Liver (tissue), 8 donors: ENCODE measurements at regions not wholly inside any gene's neighbourhood (a gene's known extent, or its start where the extent isn't known, plus 50 kb on each side); places are given as distances from the start of the nearest gene placed in this dataset.

ENCODE experiments used
- DNase-seq: peaks from one replicate; pipeline ENCODE4 v3.0.0-alpha.2; 2017; ENCODE audit warnings: low spot score
- H3K27ac ChIP-seq, 2 donors: one replicate each; pipeline ENCODE4 v1.7.0; 2013; ENCODE audit warnings: inconsistent platforms in 2 of 2, low read length in 2 of 2, control low read depth in 1 of 2, low read depth in 1 of 2, mild to moderate bottlenecking in 1 of 2
- H3K27me3 ChIP-seq, 4 donors: one replicate each; pipeline versions ENCODE4 v1.6.1 to v1.7.0; 2013; ENCODE audit warnings: low read length in 3 of 4, inconsistent platforms in 1 of 4, mild to moderate bottlenecking in 1 of 4, moderate library complexity in 1 of 4; ENCODE audit not compliant: control insufficient read depth in 4 of 4, insufficient read depth in 4 of 4
- H3K36me3 ChIP-seq, 4 donors: one replicate each; pipeline versions ENCODE4 v1.6.1 to v1.7.0; 2013; ENCODE audit warnings: low read length in 3 of 4, mild to moderate bottlenecking in 3 of 4, low read depth in 1 of 4, moderate library complexity in 1 of 4; ENCODE audit not compliant: control insufficient read depth in 4 of 4, insufficient read depth in 3 of 4
- H3K4me1 ChIP-seq, 4 donors: one replicate each; pipeline versions ENCODE4 v1.6.1 to v1.7.0; 2013; ENCODE audit warnings: low read length in 3 of 4, mild to moderate bottlenecking in 3 of 4, moderate library complexity in 1 of 4; ENCODE audit not compliant: control insufficient read depth in 4 of 4, insufficient read depth in 4 of 4
- H3K4me3 ChIP-seq, 3 donors: one replicate each; pipeline versions ENCODE4 v1.6.1 to v1.7.0; 2013; ENCODE audit warnings: low read length in 3 of 3, control low read depth in 1 of 3, low read depth in 1 of 3, mild to moderate bottlenecking in 1 of 3
- H3K9ac ChIP-seq, 2 donors: one replicate each; pipeline ENCODE4 v1.7.0; 2013; ENCODE audit warnings: low read length in 2 of 2, mild to moderate bottlenecking in 2 of 2, moderate library complexity in 2 of 2, control low read depth in 1 of 2, low read depth in 1 of 2
- H3K9me3 ChIP-seq, 4 donors: one replicate each; pipeline versions ENCODE4 v1.6.1 to v1.7.0; 2013; ENCODE audit warnings: low read length in 3 of 4; ENCODE audit not compliant: control insufficient read depth in 4 of 4
- EGR1 ChIP-seq, 2 donors: IDR thresholded peaks; 2 replicates each; pipeline ENCODE4 v1.6.1; 2016 to 2018; ENCODE audit warnings: antibody characterized with exemption in 2 of 2, low read depth in 2 of 2
- FOXA1 ChIP-seq: IDR thresholded peaks from 2 replicates; pipeline ENCODE4 v1.6.1; 2016; ENCODE audit warnings: antibody characterized with exemption
- FOXA2 ChIP-seq: IDR thresholded peaks from 2 replicates; pipeline ENCODE4 v1.6.1; 2016; ENCODE audit warnings: antibody characterized with exemption
- GABPA ChIP-seq, 2 donors: IDR thresholded peaks in 1 of 2; conservative IDR thresholded peaks in 1 of 2; 2 replicates each; pipeline ENCODE4 v1.6.1; 2016; ENCODE audit warnings: antibody characterized with exemption in 2 of 2, mild to moderate bottlenecking in 1 of 2, moderate library complexity in 1 of 2
- HNF4A ChIP-seq, 2 donors: conservative IDR thresholded peaks; 2 replicates each; pipeline ENCODE4 v1.6.1; 2016; ENCODE audit warnings: antibody characterized with exemption in 2 of 2, mild to moderate bottlenecking in 2 of 2
- HNF4G ChIP-seq: IDR thresholded peaks from 2 replicates; pipeline ENCODE4 v1.6.1; 2016; ENCODE audit warnings: antibody characterized with exemption
- JUND ChIP-seq, 2 donors: IDR thresholded peaks; 2 replicates each; pipeline ENCODE4 v1.6.1; 2016; ENCODE audit warnings: antibody characterized with exemption in 2 of 2
- NR2F2 ChIP-seq: IDR thresholded peaks from 2 replicates; pipeline ENCODE4 v1.6.1; 2016; ENCODE audit warnings: antibody characterized with exemption
- RAD21 ChIP-seq, 2 donors: IDR thresholded peaks; 2 replicates each; pipeline ENCODE4 v1.6.1; 2016; ENCODE audit warnings: antibody characterized with exemption in 2 of 2, mild to moderate bottlenecking in 2 of 2
- RXRA ChIP-seq, 2 donors: IDR thresholded peaks; 2 replicates each; pipeline ENCODE4 v1.6.1; 2017 to 2018; ENCODE audit warnings: antibody characterized with exemption in 2 of 2, mild to moderate bottlenecking in 1 of 2
- SP1 ChIP-seq: IDR thresholded peaks from 2 replicates; pipeline ENCODE4 v1.6.1; 2018; ENCODE audit warnings: antibody characterized with exemption, mild to moderate bottlenecking
- TAF1 ChIP-seq: conservative IDR thresholded peaks from 2 replicates; pipeline ENCODE4 v1.6.1; 2016; ENCODE audit warnings: antibody characterized with exemption, mild to moderate bottlenecking
- YY1 ChIP-seq: IDR thresholded peaks from 2 replicates; pipeline ENCODE4 v1.6.1; 2016; ENCODE audit warnings: antibody characterized with exemption, mild to moderate bottlenecking
- WGBS: extraction: QIAGEN DNeasy Blood & Tissue Kit; methylation state at CpG from one replicate; pipeline ENCODE4 v1.1.7; 2013; 5-methylcytosine and 5-hydroxymethylcytosine counted together
- TF ChIP-seq, protein P1 (sequence below): IDR thresholded peaks from 2 replicates; pipeline ENCODE4 v1.6.1; 2016; ENCODE audit warnings: antibody characterized with exemption
- TF ChIP-seq, protein P2 (sequence below): IDR thresholded peaks from 2 replicates; pipeline ENCODE4 v1.6.1; 2016; ENCODE audit warnings: antibody characterized with exemption, mild to moderate bottlenecking
- TF ChIP-seq, protein P3 (sequence below): IDR thresholded peaks from 2 replicates; pipeline ENCODE4 v1.6.1; 2016; ENCODE audit warnings: antibody characterized with exemption
- TF ChIP-seq, protein P4 (sequence below): fragments of 150-350 bp; IDR thresholded peaks from 2 replicates; pipeline ENCODE4 v1.5.1; 2017; ENCODE audit warnings: improper control_type of control experiment, low read depth, low read length; ENCODE audit not compliant: missing input control
- TF ChIP-seq, protein P5 (sequence below): IDR thresholded peaks from 2 replicates; pipeline ENCODE4 v1.6.1; 2016; ENCODE audit warnings: antibody characterized with exemption
- donor health status: healthy.
- donor health status: healthy.
- donor health status: healthy.
- donor health status: healthy.
- donor health status: healthy.

DNA sequence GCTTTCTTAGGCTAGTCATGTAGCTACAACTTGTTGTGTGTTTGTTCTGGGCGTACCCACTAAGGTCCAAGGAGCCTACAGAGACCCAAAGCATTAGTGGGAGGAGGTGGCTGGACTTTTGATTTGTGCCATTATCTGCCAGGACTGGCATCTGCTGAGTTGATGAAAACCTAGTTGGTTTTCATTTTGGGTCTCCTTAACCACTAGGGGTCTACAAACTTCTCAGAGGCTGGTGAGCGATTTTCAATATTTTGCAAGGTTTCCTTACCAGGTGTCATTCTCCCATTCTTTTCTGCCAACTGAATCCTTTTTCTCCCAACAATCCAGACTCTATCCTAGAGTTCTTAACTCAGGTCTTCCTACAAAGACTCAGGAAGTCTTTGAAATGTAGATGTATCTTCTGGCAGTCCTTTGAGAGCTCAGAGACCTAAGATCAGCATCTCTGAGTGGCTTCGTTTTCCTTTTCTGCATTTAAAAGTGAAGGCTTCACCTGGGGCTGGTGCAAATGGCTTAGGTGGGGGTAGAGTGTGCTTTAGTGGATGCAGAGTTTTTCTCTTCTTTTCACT is 150.0 kb upstream of the RMST start:
- no peak overlapping the region for H3K27ac ChIP-seq
- no peaks in the 10 kb centered on the region for H3K9me3 ChIP-seq
- TF ChIP-seq NR2F2 (no peak), RXRA (IDR thresholded peaks at IDR 0.05) (no peak), HNF4A (conservative IDR thresholded peaks at IDR 0.05) (no peak), FOXA2 (no peak), GABPA (IDR thresholded peaks at IDR 0.05 in 1 of 2, conservative IDR thresholded peaks at IDR 0.05 in 1 of 2) (no peak), HNF4G (no peak), TAF1 (no peak), SP1 (no peak), JUND (IDR thresholded peaks at IDR 0.05) (no peak), EGR1 (IDR thresholded peaks at IDR 0.05; ENCODE audit: low read depth in 2 of 2) (no peak), RAD21 (IDR thresholded peaks at IDR 0.05) (no peak), FOXA1 (no peak), YY1 (no peak)
- TF ChIP-seq, protein P1, sequence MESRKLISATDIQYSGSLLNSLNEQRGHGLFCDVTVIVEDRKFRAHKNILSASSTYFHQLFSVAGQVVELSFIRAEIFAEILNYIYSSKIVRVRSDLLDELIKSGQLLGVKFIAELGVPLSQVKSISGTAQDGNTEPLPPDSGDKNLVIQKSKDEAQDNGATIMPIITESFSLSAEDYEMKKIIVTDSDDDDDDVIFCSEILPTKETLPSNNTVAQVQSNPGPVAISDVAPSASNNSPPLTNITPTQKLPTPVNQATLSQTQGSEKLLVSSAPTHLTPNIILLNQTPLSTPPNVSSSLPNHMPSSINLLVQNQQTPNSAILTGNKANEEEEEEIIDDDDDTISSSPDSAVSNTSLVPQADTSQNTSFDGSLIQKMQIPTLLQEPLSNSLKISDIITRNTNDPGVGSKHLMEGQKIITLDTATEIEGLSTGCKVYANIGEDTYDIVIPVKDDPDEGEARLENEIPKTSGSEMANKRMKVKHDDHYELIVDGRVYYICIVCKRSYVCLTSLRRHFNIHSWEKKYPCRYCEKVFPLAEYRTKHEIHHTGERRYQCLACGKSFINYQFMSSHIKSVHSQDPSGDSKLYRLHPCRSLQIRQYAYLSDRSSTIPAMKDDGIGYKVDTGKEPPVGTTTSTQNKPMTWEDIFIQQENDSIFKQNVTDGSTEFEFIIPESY: no peak
- TF ChIP-seq, protein P2, sequence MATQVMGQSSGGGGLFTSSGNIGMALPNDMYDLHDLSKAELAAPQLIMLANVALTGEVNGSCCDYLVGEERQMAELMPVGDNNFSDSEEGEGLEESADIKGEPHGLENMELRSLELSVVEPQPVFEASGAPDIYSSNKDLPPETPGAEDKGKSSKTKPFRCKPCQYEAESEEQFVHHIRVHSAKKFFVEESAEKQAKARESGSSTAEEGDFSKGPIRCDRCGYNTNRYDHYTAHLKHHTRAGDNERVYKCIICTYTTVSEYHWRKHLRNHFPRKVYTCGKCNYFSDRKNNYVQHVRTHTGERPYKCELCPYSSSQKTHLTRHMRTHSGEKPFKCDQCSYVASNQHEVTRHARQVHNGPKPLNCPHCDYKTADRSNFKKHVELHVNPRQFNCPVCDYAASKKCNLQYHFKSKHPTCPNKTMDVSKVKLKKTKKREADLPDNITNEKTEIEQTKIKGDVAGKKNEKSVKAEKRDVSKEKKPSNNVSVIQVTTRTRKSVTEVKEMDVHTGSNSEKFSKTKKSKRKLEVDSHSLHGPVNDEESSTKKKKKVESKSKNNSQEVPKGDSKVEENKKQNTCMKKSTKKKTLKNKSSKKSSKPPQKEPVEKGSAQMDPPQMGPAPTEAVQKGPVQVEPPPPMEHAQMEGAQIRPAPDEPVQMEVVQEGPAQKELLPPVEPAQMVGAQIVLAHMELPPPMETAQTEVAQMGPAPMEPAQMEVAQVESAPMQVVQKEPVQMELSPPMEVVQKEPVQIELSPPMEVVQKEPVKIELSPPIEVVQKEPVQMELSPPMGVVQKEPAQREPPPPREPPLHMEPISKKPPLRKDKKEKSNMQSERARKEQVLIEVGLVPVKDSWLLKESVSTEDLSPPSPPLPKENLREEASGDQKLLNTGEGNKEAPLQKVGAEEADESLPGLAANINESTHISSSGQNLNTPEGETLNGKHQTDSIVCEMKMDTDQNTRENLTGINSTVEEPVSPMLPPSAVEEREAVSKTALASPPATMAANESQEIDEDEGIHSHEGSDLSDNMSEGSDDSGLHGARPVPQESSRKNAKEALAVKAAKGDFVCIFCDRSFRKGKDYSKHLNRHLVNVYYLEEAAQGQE: no peak
- TF ChIP-seq, protein P3, sequence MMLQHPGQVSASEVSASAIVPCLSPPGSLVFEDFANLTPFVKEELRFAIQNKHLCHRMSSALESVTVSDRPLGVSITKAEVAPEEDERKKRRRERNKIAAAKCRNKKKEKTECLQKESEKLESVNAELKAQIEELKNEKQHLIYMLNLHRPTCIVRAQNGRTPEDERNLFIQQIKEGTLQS: no peak
- TF ChIP-seq, protein P4, sequence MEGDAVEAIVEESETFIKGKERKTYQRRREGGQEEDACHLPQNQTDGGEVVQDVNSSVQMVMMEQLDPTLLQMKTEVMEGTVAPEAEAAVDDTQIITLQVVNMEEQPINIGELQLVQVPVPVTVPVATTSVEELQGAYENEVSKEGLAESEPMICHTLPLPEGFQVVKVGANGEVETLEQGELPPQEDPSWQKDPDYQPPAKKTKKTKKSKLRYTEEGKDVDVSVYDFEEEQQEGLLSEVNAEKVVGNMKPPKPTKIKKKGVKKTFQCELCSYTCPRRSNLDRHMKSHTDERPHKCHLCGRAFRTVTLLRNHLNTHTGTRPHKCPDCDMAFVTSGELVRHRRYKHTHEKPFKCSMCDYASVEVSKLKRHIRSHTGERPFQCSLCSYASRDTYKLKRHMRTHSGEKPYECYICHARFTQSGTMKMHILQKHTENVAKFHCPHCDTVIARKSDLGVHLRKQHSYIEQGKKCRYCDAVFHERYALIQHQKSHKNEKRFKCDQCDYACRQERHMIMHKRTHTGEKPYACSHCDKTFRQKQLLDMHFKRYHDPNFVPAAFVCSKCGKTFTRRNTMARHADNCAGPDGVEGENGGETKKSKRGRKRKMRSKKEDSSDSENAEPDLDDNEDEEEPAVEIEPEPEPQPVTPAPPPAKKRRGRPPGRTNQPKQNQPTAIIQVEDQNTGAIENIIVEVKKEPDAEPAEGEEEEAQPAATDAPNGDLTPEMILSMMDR: no peak
- TF ChIP-seq, protein P5, sequence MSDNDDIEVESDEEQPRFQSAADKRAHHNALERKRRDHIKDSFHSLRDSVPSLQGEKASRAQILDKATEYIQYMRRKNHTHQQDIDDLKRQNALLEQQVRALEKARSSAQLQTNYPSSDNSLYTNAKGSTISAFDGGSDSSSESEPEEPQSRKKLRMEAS: no peak
- H3K4me1 ChIP-seq: no peaks in the 10 kb centered on the region
- no peaks in the 10 kb centered on the region for H3K36me3 ChIP-seq
- DNase-seq: no peak
- no peak overlapping the region for H3K4me3 ChIP-seq
- WGBS: 74% methylated on average over 3 of the region's 3 CpGs
- peaks cover 0 to 10% (median 0%) of the 10 kb centered on the region in 4 donors for H3K27me3 ChIP-seq
- H3K9ac ChIP-seq: no peak overlapping the region
